Stimulated activated memory B cell treated with anti-CD40 and anti-IgM and Interleukin-4, amounts not matched to agents 10 μg/mL and 1 μg/mL and 100 μg/mL, for 72 hours (primary cell): ENCODE measurements at regions not wholly inside any gene's neighbourhood (a gene's known extent, or its start where the extent isn't known, plus 50 kb on each side); places are given as distances from the start of the nearest gene placed in this dataset.

ENCODE experiments used
- ATAC-seq: fragments of 150-1000 bp; cut with Tn5 transposase; 2 replicates; pipeline ENCODE4 v1.10.0; 2021
- H3K27ac Mint-ChIP-seq: one replicate; pipeline ENCODE4 v1.8.0; 2022; ENCODE audit warnings: mild to moderate bottlenecking, mixed read lengths
- H3K27me3 Mint-ChIP-seq: one replicate; pipeline ENCODE4 v1.8.0; 2022; ENCODE audit warnings: mixed read lengths
- H3K36me3 Mint-ChIP-seq: one replicate; pipeline ENCODE4 v1.8.0; 2022; ENCODE audit warnings: mixed read lengths
- H3K4me1 Mint-ChIP-seq: one replicate; pipeline ENCODE4 v1.8.0; 2022; ENCODE audit warnings: mixed read lengths
- H3K4me3 Mint-ChIP-seq: one replicate; pipeline ENCODE4 v1.8.0; 2022; ENCODE audit warnings: mild to moderate bottlenecking, moderate library complexity, mixed read lengths
- H3K9me3 Mint-ChIP-seq: one replicate; pipeline ENCODE4 v1.8.0; 2022; ENCODE audit warnings: mixed read lengths

GRCh38 chr21:38599381-38599975, 101.2 kb upstream of the ERG start:
- no peak overlapping the region for H3K27ac Mint-ChIP-seq
- H3K4me1 Mint-ChIP-seq: no peaks in the 10 kb centered on the region
- no peaks in the 10 kb centered on the region for H3K9me3 Mint-ChIP-seq
- H3K36me3 Mint-ChIP-seq: no peaks in the 10 kb centered on the region
- no peak overlapping the region for H3K4me3 Mint-ChIP-seq
- peaks cover 21% of the 10 kb centered on the region for H3K27me3 Mint-ChIP-seq
- ATAC-seq: peak; percentile 22

DNA sequence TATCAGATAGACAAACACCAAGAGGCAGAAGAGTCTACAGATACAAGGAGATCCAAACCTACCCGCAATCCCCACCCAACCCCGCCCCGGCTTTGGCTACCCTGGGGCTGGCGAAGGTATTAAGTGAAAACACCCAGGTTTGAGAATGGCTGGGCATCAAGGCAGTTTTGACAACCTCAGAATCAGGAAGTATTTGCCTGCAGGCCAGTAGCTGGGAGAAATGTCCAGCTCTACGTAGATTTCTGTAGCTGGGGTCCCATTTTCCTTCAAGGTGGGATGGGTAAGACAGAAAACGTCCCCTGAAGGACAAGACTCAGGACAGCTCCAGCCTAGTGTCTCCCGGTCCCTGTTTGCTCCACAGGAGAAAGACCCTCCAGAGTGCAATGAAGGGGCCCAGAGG, 101.8 kb upstream of the ERG start:
- H3K27me3 Mint-ChIP-seq: peaks cover 14% of the 10 kb centered on the region
- H3K9me3 Mint-ChIP-seq: no peaks in the 10 kb centered on the region
- H3K4me3 Mint-ChIP-seq: no peak overlapping the region
- no peaks in the 10 kb centered on the region for H3K36me3 Mint-ChIP-seq
- ATAC-seq: no peak
- H3K27ac Mint-ChIP-seq: no peak overlapping the region
- no peaks in the 10 kb centered on the region for H3K4me1 Mint-ChIP-seq

DNA sequence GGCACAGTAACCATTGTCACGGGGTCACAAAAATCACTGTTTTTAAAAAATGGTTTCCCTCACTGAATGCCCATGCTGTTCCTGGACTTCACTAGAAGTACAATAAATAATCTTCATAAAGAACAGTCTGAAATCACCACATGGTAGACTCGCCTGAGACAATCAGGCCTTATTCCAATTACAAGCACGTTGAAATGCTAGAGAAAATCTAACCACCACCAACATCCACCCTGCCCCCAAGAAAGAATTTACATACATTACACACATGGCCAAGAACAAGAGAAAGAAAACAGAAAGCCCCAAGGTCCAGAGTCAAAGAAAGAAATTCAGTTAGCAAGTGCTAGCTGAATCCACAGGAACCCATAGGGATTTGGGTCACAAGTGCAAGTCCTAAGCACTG, 107.0 kb upstream of the ERG start:
- Mint-ChIP-seq H3K27ac (no peak overlapping the region), H3K4me1 (no peaks in the 10 kb centered on the region), H3K36me3 (no peaks in the 10 kb centered on the region), H3K4me3 (no peak overlapping the region), H3K27me3 (no peaks in the 10 kb centered on the region), H3K9me3 (peaks cover 4% of the 10 kb centered on the region)
- ATAC-seq: no peak

- H3K27ac Mint-ChIP-seq: no peak overlapping the region
These were observed 111.3 kb upstream of the ERG start for GRCh38 chr21:38609580-38609979.

GRCh38 chr21:38610623-38611251, 112.5 kb upstream of the ERG start:
- peak; percentile 9 for ATAC-seq
- Mint-ChIP-seq H3K27ac (no peak overlapping the region), H3K36me3 (no peaks in the 10 kb centered on the region), H3K9me3 (peaks cover 11% of the 10 kb centered on the region), H3K4me3 (no peak overlapping the region), H3K4me1 (no peaks in the 10 kb centered on the region), H3K27me3 (peaks cover 11% of the 10 kb centered on the region)

More at GRCh38 chr21:38609580-38609979, 111.3 kb upstream of the ERG start:
- Mint-ChIP-seq H3K36me3 (no peaks in the 10 kb centered on the region), H3K4me1 (no peaks in the 10 kb centered on the region), H3K27me3 (peaks cover 11% of the 10 kb centered on the region), H3K9me3 (peaks cover 11% of the 10 kb centered on the region), H3K4me3 (no peak overlapping the region)
- no peak for ATAC-seq

GRCh38 chr21:38611277-38611676, 113.0 kb upstream of the ERG start:
- Mint-ChIP-seq H3K27me3 (peaks cover 11% of the 10 kb centered on the region), H3K4me1 (no peaks in the 10 kb centered on the region), H3K36me3 (no peaks in the 10 kb centered on the region), H3K27ac (no peak overlapping the region), H3K4me3 (no peak overlapping the region), H3K9me3 (peaks cover 14% of the 10 kb centered on the region)
- no peak for ATAC-seq

- H3K9me3 Mint-ChIP-seq: peaks cover 14% of the 10 kb centered on the region
- H3K4me3 Mint-ChIP-seq: no peak overlapping the region
- no peak for ATAC-seq
These were observed 115.4 kb upstream of the ERG start for GRCh38 chr21:38613686-38614085.

GRCh38 chr21:38614558-38614957, 116.3 kb upstream of the ERG start:
- ATAC-seq: no peak
- Mint-ChIP-seq H3K36me3 (no peaks in the 10 kb centered on the region), H3K27me3 (peaks cover 11% of the 10 kb centered on the region), H3K27ac (no peak overlapping the region), H3K9me3 (peaks cover 10% of the 10 kb centered on the region), H3K4me1 (no peaks in the 10 kb centered on the region), H3K4me3 (no peak overlapping the region)

More at GRCh38 chr21:38613686-38614085, 115.4 kb upstream of the ERG start:
- no peaks in the 10 kb centered on the region for H3K4me1 Mint-ChIP-seq
- no peak overlapping the region for H3K27ac Mint-ChIP-seq
- no peaks in the 10 kb centered on the region for H3K36me3 Mint-ChIP-seq
- H3K27me3 Mint-ChIP-seq: peaks cover 11% of the 10 kb centered on the region

- Mint-ChIP-seq H3K27me3 (no peaks in the 10 kb centered on the region), H3K4me3 (no peak overlapping the region), H3K9me3 (peaks cover 3% of the 10 kb centered on the region), H3K4me1 (no peaks in the 10 kb centered on the region), H3K27ac (no peak overlapping the region), H3K36me3 (no peaks in the 10 kb centered on the region)
- no peak for ATAC-seq
These were observed 121.2 kb upstream of the ERG start for GRCh38 chr21:38619480-38619879.

GRCh38 chr21:38619992-38620479, 121.8 kb upstream of the ERG start:
- no peak overlapping the region for H3K27ac Mint-ChIP-seq
- ATAC-seq: no peak

DNA sequence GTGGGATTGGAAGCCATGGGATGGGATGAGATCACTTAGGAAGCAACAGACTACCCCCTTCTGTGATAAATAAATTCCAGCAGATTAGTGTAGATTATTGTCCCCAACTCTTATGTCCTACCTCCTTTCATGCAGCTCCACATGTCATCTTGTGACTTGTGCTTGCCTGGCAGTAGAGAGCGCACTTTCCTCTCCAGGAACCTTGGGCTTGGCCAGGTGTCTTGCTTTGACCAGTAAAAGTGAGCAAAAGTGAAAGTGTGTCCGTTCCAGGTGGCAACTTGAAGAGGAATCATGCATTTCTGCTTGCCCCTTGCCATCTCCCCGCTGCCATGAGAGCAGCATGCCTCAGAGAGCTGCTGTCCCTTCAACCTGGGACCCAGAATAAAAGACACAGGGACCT, 122.9 kb upstream of the ERG start:
- H3K9me3 Mint-ChIP-seq: peaks cover under 1% of the 10 kb centered on the region
- H3K27ac Mint-ChIP-seq: no peak overlapping the region
- no peaks in the 10 kb centered on the region for H3K36me3 Mint-ChIP-seq
- H3K4me3 Mint-ChIP-seq: no peak overlapping the region
- H3K27me3 Mint-ChIP-seq: no peaks in the 10 kb centered on the region
- ATAC-seq: no peak
- no peaks in the 10 kb centered on the region for H3K4me1 Mint-ChIP-seq

More at GRCh38 chr21:38619992-38620479, 121.8 kb upstream of the ERG start:
- no peak overlapping the region for H3K4me3 Mint-ChIP-seq
- H3K9me3 Mint-ChIP-seq: peaks cover 3% of the 10 kb centered on the region
- no peaks in the 10 kb centered on the region for H3K36me3 Mint-ChIP-seq
- no peaks in the 10 kb centered on the region for H3K27me3 Mint-ChIP-seq
- H3K4me1 Mint-ChIP-seq: no peaks in the 10 kb centered on the region

GRCh38 chr21:38622081-38622826, 124.0 kb upstream of the ERG start:
- no peak for ATAC-seq
- Mint-ChIP-seq H3K9me3 (no peaks in the 10 kb centered on the region), H3K4me1 (no peaks in the 10 kb centered on the region), H3K4me3 (no peak overlapping the region), H3K36me3 (no peaks in the 10 kb centered on the region), H3K27ac (no peak overlapping the region), H3K27me3 (no peaks in the 10 kb centered on the region)

DNA sequence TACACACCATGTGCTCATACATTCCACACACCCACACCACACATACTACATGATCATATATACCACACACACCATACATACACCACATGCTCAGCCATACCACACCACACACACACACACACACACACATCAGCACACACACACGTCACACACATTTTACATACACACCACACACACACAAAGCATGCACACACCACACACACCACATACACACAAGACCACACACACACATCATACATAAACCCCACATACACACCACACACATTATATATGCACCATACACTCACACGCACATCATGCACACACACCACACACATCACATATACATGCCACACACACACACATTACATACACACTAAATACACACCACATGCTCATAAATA, 124.5 kb upstream of the ERG start:
- ATAC-seq: no peak
- Mint-ChIP-seq H3K9me3 (no peaks in the 10 kb centered on the region), H3K27me3 (no peaks in the 10 kb centered on the region), H3K36me3 (no peaks in the 10 kb centered on the region), H3K4me3 (no peak overlapping the region), H3K4me1 (no peaks in the 10 kb centered on the region), H3K27ac (no peak overlapping the region)

GRCh38 chr21:38623552-38623951, 125.3 kb upstream of the ERG start:
- Mint-ChIP-seq H3K4me3 (no peak overlapping the region), H3K27ac (no peak overlapping the region), H3K9me3 (no peaks in the 10 kb centered on the region), H3K27me3 (no peaks in the 10 kb centered on the region), H3K4me1 (no peaks in the 10 kb centered on the region), H3K36me3 (no peaks in the 10 kb centered on the region)
- ATAC-seq: no peak

- no peak for ATAC-seq
- H3K27ac Mint-ChIP-seq: no peak overlapping the region
- no peak overlapping the region for H3K4me3 Mint-ChIP-seq
These were observed 126.7 kb upstream of the ERG start for GRCh38 chr21:38625000-38625399.

DNA sequence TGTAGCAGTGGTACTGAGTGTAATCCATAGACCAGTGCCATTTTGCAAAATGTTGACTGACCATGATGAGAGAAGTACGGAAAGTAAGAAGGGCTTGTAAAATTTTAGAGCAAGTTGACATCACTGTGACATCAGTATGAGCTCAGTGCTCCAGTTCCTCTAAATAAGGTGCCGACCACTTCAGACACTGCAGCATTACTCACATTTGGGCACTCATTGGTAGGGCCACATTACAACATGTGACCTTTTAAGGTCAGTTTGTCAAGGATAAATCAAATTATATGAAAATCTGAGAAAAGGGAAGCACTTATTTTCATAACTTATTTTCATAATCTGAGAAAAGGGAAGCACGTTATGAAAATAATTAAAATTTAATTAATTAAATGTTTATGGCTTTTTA, 128.0 kb upstream of the ERG start:
- Mint-ChIP-seq H3K27me3 (no peaks in the 10 kb centered on the region), H3K27ac (no peak overlapping the region), H3K4me3 (no peak overlapping the region), H3K4me1 (no peaks in the 10 kb centered on the region), H3K36me3 (no peaks in the 10 kb centered on the region), H3K9me3 (peaks cover 5% of the 10 kb centered on the region)
- no peak for ATAC-seq

More at GRCh38 chr21:38625000-38625399, 126.7 kb upstream of the ERG start:
- no peaks in the 10 kb centered on the region for H3K27me3 Mint-ChIP-seq
- no peaks in the 10 kb centered on the region for H3K4me1 Mint-ChIP-seq
- peaks cover 3% of the 10 kb centered on the region for H3K9me3 Mint-ChIP-seq
- no peaks in the 10 kb centered on the region for H3K36me3 Mint-ChIP-seq
